GM23338 (cell line): ENCODE measurements at regions not wholly inside any gene's neighbourhood (a gene's known extent, or its start where the extent isn't known, plus 50 kb on each side); places are given as distances from the start of the nearest gene placed in this dataset.

Experiments
- CREB1 ChIP-seq: fragments of 250-450 bp; sonication (Bioruptor Pico); IDR thresholded peaks from 2 replicates; pipeline ENCODE4 v1.5.0; 2020; ENCODE audit warnings: low read depth, mild to moderate bottlenecking, moderate library complexity
- CTCF ChIP-seq, 2 experiments: fragments of 200-600 bp in 1 of 2; sonication (generic) in 1 of 2; conservative IDR thresholded peaks; 2 replicates each; pipeline versions ENCODE4 v1.5.1 to v1.6.1; 2016 to 2017; ENCODE audit warnings: antibody characterized with exemption in 2 of 2, low read depth in 2 of 2, mild to moderate bottlenecking in 2 of 2, moderate library complexity in 1 of 2
- EZH2 ChIP-seq: fragments of 200-600 bp; sonication (generic); IDR thresholded peaks from one replicate; pipeline ENCODE4 v1.8.0; 2017; ENCODE audit warnings: antibody characterized with exemption, mild to moderate bottlenecking, low read depth; ENCODE audit not compliant: unreplicated experiment
- POLR2AphosphoS5 ChIP-seq: IDR thresholded peaks from 2 replicates; pipeline ENCODE4 v1.6.1; 2016; ENCODE audit warnings: antibody characterized with exemption, low read depth
- ZNF331 ChIP-seq: fragments of 250-450 bp; sonication (Bioruptor Pico); IDR thresholded peaks from 2 replicates; pipeline ENCODE4 v1.5.0; 2020; ENCODE audit warnings: low read depth, mild to moderate bottlenecking, moderate library complexity

DNA sequence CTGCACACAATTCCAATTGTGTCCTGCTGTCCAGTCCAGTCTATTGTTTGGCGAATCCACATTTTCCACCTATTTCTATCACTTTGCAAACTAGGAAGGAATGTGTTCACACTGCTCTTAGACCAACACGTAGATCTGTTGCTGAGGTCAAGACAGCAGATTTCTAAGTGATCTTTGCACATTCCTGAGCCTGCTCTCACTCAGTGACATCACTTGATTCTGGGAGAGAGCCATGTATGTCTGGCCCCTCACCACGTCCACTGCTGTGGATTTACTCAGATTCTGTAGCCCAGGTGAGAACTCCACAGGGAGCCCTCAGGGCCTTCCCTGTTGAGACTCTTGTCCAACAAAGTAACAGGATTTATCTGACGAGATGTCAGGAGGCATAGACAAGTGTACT is 317.2 kb downstream of the TSN start:
- no peak for TF ChIP-seq EZH2
- no peak for TF ChIP-seq CTCF (conservative IDR thresholded peaks at IDR 0.05; ENCODE audit: low read depth in 2 of 2)
- no peak for TF ChIP-seq CREB1 (CRISPR knock-in tag)
- no peak for TF ChIP-seq ZNF331 (CRISPR knock-in tag)
- no peak for TF ChIP-seq POLR2AphosphoS5
